Astrocyte (in vitro differentiated cells and primary cell): ENCODE measurements at regions not wholly inside any gene's neighbourhood (a gene's known extent, or its start where the extent isn't known, plus 50 kb on each side); places are given as distances from the start of the nearest gene placed in this dataset.

Experiments
- CTCF ChIP-seq: IDR thresholded peaks from 2 replicates; pipeline ENCODE4 v1.5.1; 2011; ENCODE audit warnings: low read depth, mild to moderate bottlenecking, inconsistent platforms, low read length, moderate library complexity; ENCODE audit not compliant: insufficient read depth
- EZH2 ChIP-seq: IDR thresholded peaks from 2 replicates; pipeline ENCODE4 v1.6.1; 2012; ENCODE audit warnings: mild to moderate bottlenecking, low read length, inconsistent platforms; ENCODE audit not compliant: insufficient read depth

- TF ChIP-seq CTCF (no peak), EZH2 (no peak)
Observed at GRCh38 chr6:15761045-15761502, 98.2 kb upstream of the DTNBP1 start.
